ENCODE measurements at regions not wholly inside any gene's neighbourhood (a gene's known extent, or its start where the extent isn't known, plus 50 kb on each side); places are given as distances from the start of the nearest gene placed in this dataset.

- no peak overlapping the region for H3K4me3 Mint-ChIP-seq
- no peak for TF ChIP-seq CTCF (IDR thresholded peaks at IDR 0.05; ENCODE audit: unreplicated experiment in 3 of 3)
- H3K4me1 Mint-ChIP-seq, result peaks cover 11% of the 10 kb centered on the region
Measured at GRCh38 chr9:107169796-107170195, 113.3 kb upstream of the RAD23B start.

GRCh38 chr9:107170801-107171200 is 112.3 kb upstream of the RAD23B start:
- no peaks in the 10 kb centered on the region for H3K27me3 Mint-ChIP-seq (ENCODE audit: low read depth)
- no peak overlapping the region for H3K4me3 Mint-ChIP-seq
- no peaks in the 10 kb centered on the region for H3K36me3 Mint-ChIP-seq (ENCODE audit: low read depth)

More at GRCh38 chr9:107169796-107170195, 113.3 kb upstream of the RAD23B start:
- peaks cover 2% of the 10 kb centered on the region for H3K9me3 Mint-ChIP-seq
- H3K27ac Mint-ChIP-seq, result no peak overlapping the region
- no peaks in the 10 kb centered on the region for H3K27me3 Mint-ChIP-seq (ENCODE audit: low read depth)
- H3K36me3 Mint-ChIP-seq (ENCODE audit: low read depth), result no peaks in the 10 kb centered on the region

GRCh38 chr9:107172160-107172978 is 110.7 kb upstream of the RAD23B start:
- Mint-ChIP-seq H3K36me3 (ENCODE audit: low read depth) (no peaks in the 10 kb centered on the region), H3K27ac (no peak overlapping the region), H3K9me3 (peaks cover 2% of the 10 kb centered on the region), H3K27me3 (ENCODE audit: low read depth) (no peaks in the 10 kb centered on the region), H3K4me3 (no peak overlapping the region), H3K4me1 (peaks cover 37% of the 10 kb centered on the region)
- TF ChIP-seq CTCF (IDR thresholded peaks at IDR 0.05; ENCODE audit: unreplicated experiment in 3 of 3), result peak; percentile 80 to 90 (median 88)

More at GRCh38 chr9:107170801-107171200, 112.3 kb upstream of the RAD23B start:
- Mint-ChIP-seq H3K27ac (no peak overlapping the region), H3K9me3 (peaks cover 2% of the 10 kb centered on the region), H3K4me1 (peaks cover 21% of the 10 kb centered on the region)
- no peak for TF ChIP-seq CTCF (IDR thresholded peaks at IDR 0.05; ENCODE audit: unreplicated experiment in 3 of 3)

- peaks cover 2% of the 10 kb centered on the region for H3K9me3 Mint-ChIP-seq
- no peaks in the 10 kb centered on the region for H3K27me3 Mint-ChIP-seq (ENCODE audit: low read depth)
- no peaks in the 10 kb centered on the region for H3K36me3 Mint-ChIP-seq (ENCODE audit: low read depth)
- H3K4me1 Mint-ChIP-seq, result peaks cover 41% of the 10 kb centered on the region
- no peak for TF ChIP-seq CTCF (IDR thresholded peaks at IDR 0.05; ENCODE audit: unreplicated experiment in 3 of 3)
- no peak overlapping the region for H3K4me3 Mint-ChIP-seq
- H3K27ac Mint-ChIP-seq, result no peak overlapping the region
Measured at GRCh38 chr9:107172979-107173347, 110.1 kb upstream of the RAD23B start.

- Mint-ChIP-seq H3K27me3 (ENCODE audit: low read depth) (no peaks in the 10 kb centered on the region), H3K36me3 (ENCODE audit: low read depth) (no peaks in the 10 kb centered on the region), H3K27ac (no peak overlapping the region), H3K4me3 (no peak overlapping the region), H3K9me3 (peaks cover 2% of the 10 kb centered on the region), H3K4me1 (peaks cover 41% of the 10 kb centered on the region)
- TF ChIP-seq CTCF (IDR thresholded peaks at IDR 0.05; ENCODE audit: unreplicated experiment in 3 of 3), result no peak
Measured at GRCh38 chr9:107173422-107174180, 109.5 kb upstream of the RAD23B start.
